8988T (cell line): ENCODE measurements at regions not wholly inside any gene's neighbourhood (a gene's known extent, or its start where the extent isn't known, plus 50 kb on each side); places are given as distances from the start of the nearest gene placed in this dataset.

ENCODE experiments used
- DNase-seq: peaks from one replicate; pipeline ENCODE4 v3.0.0; 2011

GRCh38 chr2:15796167-15796942 lies 144.0 kb upstream of the MYCN start:
- DNase-seq, result no peak

- DNase-seq, result no peak
These were observed 143.0 kb upstream of the MYCN start for GRCh38 chr2:15797231-15797938.

GRCh38 chr2:15797939-15798281 lies 142.4 kb upstream of the MYCN start:
- DNase-seq, result no peak

- no peak for DNase-seq
These were observed 141.5 kb upstream of the MYCN start for GRCh38 chr2:15798701-15799431.

GRCh38 chr2:15799432-15799827 lies 140.9 kb upstream of the MYCN start:
- DNase-seq, result no peak

GRCh38 chr2:15800495-15801329 lies 139.6 kb upstream of the MYCN start:
- no peak for DNase-seq

- no peak for DNase-seq
These were observed 138.9 kb upstream of the MYCN start for GRCh38 chr2:15801439-15801838.

- DNase-seq, result no peak
These were observed 138.4 kb upstream of the MYCN start for GRCh38 chr2:15801904-15802303.

GRCh38 chr2:15802657-15803542 lies 137.4 kb upstream of the MYCN start:
- DNase-seq, result no peak

- no peak for DNase-seq
These were observed 136.7 kb upstream of the MYCN start for GRCh38 chr2:15803543-15804245.

GRCh38 chr2:15804246-15804619 lies 136.1 kb upstream of the MYCN start:
- DNase-seq, result no peak

- no peak for DNase-seq
These were observed 135.7 kb upstream of the MYCN start for GRCh38 chr2:15804691-15805090.

GRCh38 chr2:15805206-15805605 lies 135.1 kb upstream of the MYCN start:
- no peak for DNase-seq

GRCh38 chr2:15805772-15806171 lies 134.6 kb upstream of the MYCN start:
- DNase-seq, result no peak

- DNase-seq, result no peak
These were observed 133.4 kb upstream of the MYCN start for GRCh38 chr2:15806801-15807417.

- no peak for DNase-seq
These were observed 132.7 kb upstream of the MYCN start for GRCh38 chr2:15807418-15808203.

GRCh38 chr2:15808204-15808910 lies 132.0 kb upstream of the MYCN start:
- no peak for DNase-seq

GRCh38 chr2:15808944-15809343 lies 131.4 kb upstream of the MYCN start:
- no peak for DNase-seq

- no peak for DNase-seq
These were observed 130.9 kb upstream of the MYCN start for GRCh38 chr2:15809404-15809803.
